ENCODE measurements at regions not wholly inside any gene's neighbourhood (a gene's known extent, or its start where the extent isn't known, plus 50 kb on each side); places are given as distances from the start of the nearest gene placed in this dataset.

GRCh38 chr9:3751125-3751758 is 225.4 kb upstream of the RFX3 start:
- Mint-ChIP-seq H3K4me1 (ENCODE audit: low read depth, unreplicated experiment) (peaks cover 42% of the 10 kb centered on the region), H3K9me3 (ENCODE audit: low read depth, unreplicated experiment) (no peaks in the 10 kb centered on the region), H3K27ac (ENCODE audit: unreplicated experiment) (peak overlapping the region; percentile 67), H3K27me3 (ENCODE audit: unreplicated experiment) (no peaks in the 10 kb centered on the region), H3K4me3 (ENCODE audit: low read depth, unreplicated experiment) (no peak overlapping the region), H3K36me3 (ENCODE audit: insufficient read depth, unreplicated experiment) (peaks cover 3% of the 10 kb centered on the region)
- BruUV-seq (replicated peaks): no TSS peak
- intact Hi-C loops (cut with micrococcal nuclease; ENCODE audit: unreplicated experiment): no loop called here
- CTCF ChIA-PET: interaction anchor here (1.3 kb wide), 1 partner anchor 143 kb away, joined by 4 read pairs; no protein-coding TSS in a partner anchor
- DNase-seq: peak; percentile 12
- TF ChIP-seq CTCF (IDR thresholded peaks at IDR 0.05; ENCODE audit: unreplicated experiment): no peak

- Mint-ChIP-seq H3K4me3 (ENCODE audit: low read depth, unreplicated experiment) (no peak overlapping the region), H3K36me3 (ENCODE audit: insufficient read depth, unreplicated experiment) (peaks cover 4% of the 10 kb centered on the region), H3K9me3 (ENCODE audit: low read depth, unreplicated experiment) (no peaks in the 10 kb centered on the region), H3K27me3 (ENCODE audit: unreplicated experiment) (no peaks in the 10 kb centered on the region), H3K27ac (ENCODE audit: unreplicated experiment) (peak overlapping the region; percentile 67), H3K4me1 (ENCODE audit: low read depth, unreplicated experiment) (peaks cover 42% of the 10 kb centered on the region)
- BruUV-seq (replicated peaks): no TSS peak
- intact Hi-C loops (cut with micrococcal nuclease; ENCODE audit: unreplicated experiment): no loop called here
- CTCF ChIA-PET: no interaction called here
- DNase-seq: no peak
- TF ChIP-seq CTCF (IDR thresholded peaks at IDR 0.05; ENCODE audit: unreplicated experiment): no peak
Measured at GRCh38 chr9:3750321-3750720, 224.5 kb upstream of the RFX3 start.

GRCh38 chr9:3746296-3747275 is 220.8 kb upstream of the RFX3 start:
- no peak for TF ChIP-seq CTCF (IDR thresholded peaks at IDR 0.05; ENCODE audit: unreplicated experiment)
- no peak for DNase-seq
- CTCF ChIA-PET: no interaction called here
- Mint-ChIP-seq H3K9me3 (ENCODE audit: low read depth, unreplicated experiment) (no peaks in the 10 kb centered on the region), H3K4me1 (ENCODE audit: low read depth, unreplicated experiment) (peaks cover 47% of the 10 kb centered on the region), H3K27ac (ENCODE audit: unreplicated experiment) (peak overlapping the region; percentile 66), H3K27me3 (ENCODE audit: unreplicated experiment) (no peaks in the 10 kb centered on the region), H3K36me3 (ENCODE audit: insufficient read depth, unreplicated experiment) (peaks cover 4% of the 10 kb centered on the region), H3K4me3 (ENCODE audit: low read depth, unreplicated experiment) (no peak overlapping the region)
- no TSS peak for BruUV-seq (replicated peaks)
- intact Hi-C loops (cut with micrococcal nuclease; ENCODE audit: unreplicated experiment): no loop called here

- Mint-ChIP-seq H3K27ac (ENCODE audit: unreplicated experiment) (no peak overlapping the region), H3K27me3 (ENCODE audit: unreplicated experiment) (no peaks in the 10 kb centered on the region), H3K4me3 (ENCODE audit: low read depth, unreplicated experiment) (no peak overlapping the region), H3K4me1 (ENCODE audit: low read depth, unreplicated experiment) (peaks cover 56% of the 10 kb centered on the region), H3K36me3 (ENCODE audit: insufficient read depth, unreplicated experiment) (peaks cover 9% of the 10 kb centered on the region), H3K9me3 (ENCODE audit: low read depth, unreplicated experiment) (no peaks in the 10 kb centered on the region)
- intact Hi-C loops (cut with micrococcal nuclease; ENCODE audit: unreplicated experiment): no loop called here
- no peak for DNase-seq
- no peak for TF ChIP-seq CTCF (IDR thresholded peaks at IDR 0.05; ENCODE audit: unreplicated experiment)
- CTCF ChIA-PET: no interaction called here
- no TSS peak for BruUV-seq (replicated peaks)
Measured at GRCh38 chr9:3743901-3744413, 218.2 kb upstream of the RFX3 start.
